ENCODE measurements at regions not wholly inside any gene's neighbourhood (a gene's known extent, or its start where the extent isn't known, plus 50 kb on each side); places are given as distances from the start of the nearest gene placed in this dataset.

DNA sequence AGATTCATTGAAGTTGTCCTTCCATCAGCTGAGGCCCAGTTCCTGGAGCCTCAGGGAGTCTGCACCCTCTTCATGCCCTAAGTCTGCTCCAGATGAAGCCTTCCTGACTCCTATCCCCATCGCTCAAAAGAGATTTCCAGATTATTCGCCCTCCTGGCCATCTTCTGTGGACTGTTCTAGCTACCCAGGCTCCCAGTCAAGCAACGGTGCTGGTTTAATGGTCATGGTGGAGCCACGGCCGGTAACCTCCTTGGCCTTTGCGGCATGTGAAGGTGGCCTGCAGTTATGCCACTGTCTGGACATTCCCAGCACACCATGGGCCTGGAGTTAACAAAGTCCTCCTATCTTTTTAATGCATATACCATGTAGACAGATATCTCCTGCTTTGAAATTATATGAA, 140.1 kb upstream of the ASB18 start (continued):
- TF ChIP-seq, protein P1, sequence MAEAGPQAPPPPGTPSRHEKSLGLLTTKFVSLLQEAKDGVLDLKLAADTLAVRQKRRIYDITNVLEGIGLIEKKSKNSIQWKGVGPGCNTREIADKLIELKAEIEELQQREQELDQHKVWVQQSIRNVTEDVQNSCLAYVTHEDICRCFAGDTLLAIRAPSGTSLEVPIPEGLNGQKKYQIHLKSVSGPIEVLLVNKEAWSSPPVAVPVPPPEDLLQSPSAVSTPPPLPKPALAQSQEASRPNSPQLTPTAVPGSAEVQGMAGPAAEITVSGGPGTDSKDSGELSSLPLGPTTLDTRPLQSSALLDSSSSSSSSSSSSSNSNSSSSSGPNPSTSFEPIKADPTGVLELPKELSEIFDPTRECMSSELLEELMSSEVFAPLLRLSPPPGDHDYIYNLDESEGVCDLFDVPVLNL (IDR thresholded peaks at IDR 0.05; ENCODE audit: low read depth, low read length): no peak
- TF ChIP-seq, protein P2, sequence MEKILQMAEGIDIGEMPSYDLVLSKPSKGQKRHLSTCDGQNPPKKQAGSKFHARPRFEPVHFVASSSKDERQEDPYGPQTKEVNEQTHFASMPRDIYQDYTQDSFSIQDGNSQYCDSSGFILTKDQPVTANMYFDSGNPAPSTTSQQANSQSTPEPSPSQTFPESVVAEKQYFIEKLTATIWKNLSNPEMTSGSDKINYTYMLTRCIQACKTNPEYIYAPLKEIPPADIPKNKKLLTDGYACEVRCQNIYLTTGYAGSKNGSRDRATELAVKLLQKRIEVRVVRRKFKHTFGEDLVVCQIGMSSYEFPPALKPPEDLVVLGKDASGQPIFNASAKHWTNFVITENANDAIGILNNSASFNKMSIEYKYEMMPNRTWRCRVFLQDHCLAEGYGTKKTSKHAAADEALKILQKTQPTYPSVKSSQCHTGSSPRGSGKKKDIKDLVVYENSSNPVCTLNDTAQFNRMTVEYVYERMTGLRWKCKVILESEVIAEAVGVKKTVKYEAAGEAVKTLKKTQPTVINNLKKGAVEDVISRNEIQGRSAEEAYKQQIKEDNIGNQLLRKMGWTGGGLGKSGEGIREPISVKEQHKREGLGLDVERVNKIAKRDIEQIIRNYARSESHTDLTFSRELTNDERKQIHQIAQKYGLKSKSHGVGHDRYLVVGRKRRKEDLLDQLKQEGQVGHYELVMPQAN (conservative IDR thresholded peaks at IDR 0.05): no peak
- TF ChIP-seq PKNOX1 (IDR thresholded peaks at IDR 0.05) (no peak), ZSCAN29 (IDR thresholded peaks at IDR 0.05) (no peak), CBX5 (IDR thresholded peaks at IDR 0.05; ENCODE audit: low read depth) (no peak), SUPT20H (IDR thresholded peaks at IDR 0.05; ENCODE audit: borderline replicate concordance, control insufficient read depth, low read depth, low read length) (no peak), CREM (IDR thresholded peaks at IDR 0.05; ENCODE audit: low read depth) (no peak)

- H3K27ac ChIP-seq (ENCODE audit: control insufficient read depth, insufficient read depth): no peak overlapping the region
- H4K20me1 ChIP-seq (ENCODE audit: control insufficient read depth, insufficient read depth): no peaks in the 10 kb centered on the region
- SMC1A ChIA-PET (ENCODE audit: uncharacterized antibody, unreplicated experiment): no interaction called here
- no peak overlapping the region for H3K4me3 ChIP-seq
- FAIRE-seq (no peak), ATAC-seq (no peak), DNase-seq (ENCODE audit: low read depth, low spot score) (no peak)
- no peak overlapping the region for H2AFZ ChIP-seq (ENCODE audit: control insufficient read depth, low read depth, low read length)
- BruUV-seq (replicated peaks): no TSS peak
- no peaks in the 10 kb centered on the region for H3K79me2 ChIP-seq (ENCODE audit: control insufficient read depth, insufficient read depth, low read length)
- no peaks in the 10 kb centered on the region for H3K36me3 ChIP-seq (ENCODE audit: control insufficient read depth in 2 of 2, insufficient read depth in 2 of 2, low read length in 1 of 2)
- H3K4me1 ChIP-seq (ENCODE audit: control insufficient read depth, insufficient read depth, low read length): no peaks in the 10 kb centered on the region
- H3K4me2 ChIP-seq (ENCODE audit: control insufficient read depth, insufficient read depth): no peak overlapping the region
- intact Hi-C loops (cut with micrococcal nuclease; ENCODE audit: unreplicated experiment): no loop called here
- no peak overlapping the region for H3K9ac ChIP-seq (ENCODE audit: control insufficient read depth, insufficient read depth, low read length)
- peaks cover 0 to 3% of the 10 kb centered on the region in 2 experiments; a peak in 2 of 4 replicates for H3K27me3 ChIP-seq (replicated peaks in 1 of 2; ENCODE audit: control insufficient read depth in 2 of 2, insufficient read depth in 2 of 2, low read length in 1 of 2)
- 30% methylated on average over 8 of the region's 8 CpGs for WGBS (ENCODE audit: insufficient coverage, insufficient replicate concordance, low lambda C conversion rate, missing lambda C conversion rate)
- POLR2A ChIA-PET: no interaction called here
- CTCF ChIA-PET: no interaction called here
- RAD21 ChIA-PET (ENCODE audit: unreplicated experiment): no interaction called here
- in situ Hi-C loops (cut with MboI): no loop called here
- no peaks in the 10 kb centered on the region for H3K9me3 ChIP-seq (replicated peaks; ENCODE audit: control insufficient read depth, insufficient read depth, low read length)
- TF ChIP-seq, protein P3, sequence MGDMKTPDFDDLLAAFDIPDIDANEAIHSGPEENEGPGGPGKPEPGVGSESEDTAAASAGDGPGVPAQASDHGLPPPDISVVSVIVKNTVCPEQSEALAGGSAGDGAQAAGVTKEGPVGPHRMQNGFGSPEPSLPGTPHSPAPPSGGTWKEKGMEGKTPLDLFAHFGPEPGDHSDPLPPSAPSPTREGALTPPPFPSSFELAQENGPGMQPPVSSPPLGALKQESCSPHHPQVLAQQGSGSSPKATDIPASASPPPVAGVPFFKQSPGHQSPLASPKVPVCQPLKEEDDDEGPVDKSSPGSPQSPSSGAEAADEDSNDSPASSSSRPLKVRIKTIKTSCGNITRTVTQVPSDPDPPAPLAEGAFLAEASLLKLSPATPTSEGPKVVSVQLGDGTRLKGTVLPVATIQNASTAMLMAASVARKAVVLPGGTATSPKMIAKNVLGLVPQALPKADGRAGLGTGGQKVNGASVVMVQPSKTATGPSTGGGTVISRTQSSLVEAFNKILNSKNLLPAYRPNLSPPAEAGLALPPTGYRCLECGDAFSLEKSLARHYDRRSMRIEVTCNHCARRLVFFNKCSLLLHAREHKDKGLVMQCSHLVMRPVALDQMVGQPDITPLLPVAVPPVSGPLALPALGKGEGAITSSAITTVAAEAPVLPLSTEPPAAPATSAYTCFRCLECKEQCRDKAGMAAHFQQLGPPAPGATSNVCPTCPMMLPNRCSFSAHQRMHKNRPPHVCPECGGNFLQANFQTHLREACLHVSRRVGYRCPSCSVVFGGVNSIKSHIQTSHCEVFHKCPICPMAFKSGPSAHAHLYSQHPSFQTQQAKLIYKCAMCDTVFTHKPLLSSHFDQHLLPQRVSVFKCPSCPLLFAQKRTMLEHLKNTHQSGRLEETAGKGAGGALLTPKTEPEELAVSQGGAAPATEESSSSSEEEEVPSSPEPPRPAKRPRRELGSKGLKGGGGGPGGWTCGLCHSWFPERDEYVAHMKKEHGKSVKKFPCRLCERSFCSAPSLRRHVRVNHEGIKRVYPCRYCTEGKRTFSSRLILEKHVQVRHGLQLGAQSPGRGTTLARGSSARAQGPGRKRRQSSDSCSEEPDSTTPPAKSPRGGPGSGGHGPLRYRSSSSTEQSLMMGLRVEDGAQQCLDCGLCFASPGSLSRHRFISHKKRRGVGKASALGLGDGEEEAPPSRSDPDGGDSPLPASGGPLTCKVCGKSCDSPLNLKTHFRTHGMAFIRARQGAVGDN (IDR thresholded peaks at IDR 0.05): no peak
- TF ChIP-seq ZSCAN29 (IDR thresholded peaks at IDR 0.05): no peak
- no peak for TF ChIP-seq CHD1 (IDR thresholded peaks at IDR 0.05; ENCODE audit: low read depth, low read length)
- TF ChIP-seq, protein P4, sequence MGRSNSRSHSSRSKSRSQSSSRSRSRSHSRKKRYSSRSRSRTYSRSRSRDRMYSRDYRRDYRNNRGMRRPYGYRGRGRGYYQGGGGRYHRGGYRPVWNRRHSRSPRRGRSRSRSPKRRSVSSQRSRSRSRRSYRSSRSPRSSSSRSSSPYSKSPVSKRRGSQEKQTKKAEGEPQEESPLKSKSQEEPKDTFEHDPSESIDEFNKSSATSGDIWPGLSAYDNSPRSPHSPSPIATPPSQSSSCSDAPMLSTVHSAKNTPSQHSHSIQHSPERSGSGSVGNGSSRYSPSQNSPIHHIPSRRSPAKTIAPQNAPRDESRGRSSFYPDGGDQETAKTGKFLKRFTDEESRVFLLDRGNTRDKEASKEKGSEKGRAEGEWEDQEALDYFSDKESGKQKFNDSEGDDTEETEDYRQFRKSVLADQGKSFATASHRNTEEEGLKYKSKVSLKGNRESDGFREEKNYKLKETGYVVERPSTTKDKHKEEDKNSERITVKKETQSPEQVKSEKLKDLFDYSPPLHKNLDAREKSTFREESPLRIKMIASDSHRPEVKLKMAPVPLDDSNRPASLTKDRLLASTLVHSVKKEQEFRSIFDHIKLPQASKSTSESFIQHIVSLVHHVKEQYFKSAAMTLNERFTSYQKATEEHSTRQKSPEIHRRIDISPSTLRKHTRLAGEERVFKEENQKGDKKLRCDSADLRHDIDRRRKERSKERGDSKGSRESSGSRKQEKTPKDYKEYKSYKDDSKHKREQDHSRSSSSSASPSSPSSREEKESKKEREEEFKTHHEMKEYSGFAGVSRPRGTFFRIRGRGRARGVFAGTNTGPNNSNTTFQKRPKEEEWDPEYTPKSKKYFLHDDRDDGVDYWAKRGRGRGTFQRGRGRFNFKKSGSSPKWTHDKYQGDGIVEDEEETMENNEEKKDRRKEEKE (IDR thresholded peaks at IDR 0.05): no peak
- TF ChIP-seq BACH1 (IDR thresholded peaks at IDR 0.05; ENCODE audit: borderline replicate concordance): no peak
- no peak for TF ChIP-seq SUZ12 (IDR thresholded peaks at IDR 0.05; ENCODE audit: unreplicated experiment)
These were observed 141.2 kb upstream of the ASB18 start for GRCh38 chr2:236405357-236405756.
